Endothelial cell of umbilical vein (primary cell): ENCODE measurements at regions not wholly inside any gene's neighbourhood (a gene's known extent, or its start where the extent isn't known, plus 50 kb on each side); places are given as distances from the start of the nearest gene placed in this dataset.

ENCODE experiments used
- BruUV-seq: library from RNA; stranded (reverse); fragments of 400-500 nt; replicated peaks from 2 replicates; lab custom pipeline; 2021; lab: Mats Ljungman, UMichigan
- CTCF ChIA-PET: fragments of 300-600, 350-600 bp; sonication (Branson Sonifier 250); formaldehyde crosslinking; loops from one replicate; lab custom pipeline; 2021; ENCODE audit warnings: antibody characterized with exemption, inconsistent platforms; lab: Charles Lee
- POLR2A ChIA-PET: fragments of 300-600, 350-600 bp; sonication (Branson Sonifier 250); formaldehyde crosslinking; loops from one replicate; lab custom pipeline; 2021; ENCODE audit warnings: antibody characterized with exemption, inconsistent platforms; lab: Charles Lee
- DNase-seq: peaks from one replicate; pipeline ENCODE4 v3.0.0-alpha.2; 2011; ENCODE audit warnings: low read depth, low spot score
- FAIRE-seq: peaks from 2 replicates; lab custom pipeline; 2011; peaks lifted over from hg19 to GRCh38; lab: Jason Lieb, UNC
- H2AFZ ChIP-seq: 2 replicates; pipeline ENCODE4 v1.6.0; 2012; ENCODE audit warnings: low read depth, low read length, control low read depth, inconsistent platforms
- H3K27ac ChIP-seq: 2 replicates; pipeline ENCODE4 v1.5.1; 2011; ENCODE audit warnings: low read depth, mild to moderate bottlenecking, control low read depth, low read length, moderate library complexity; ENCODE audit not compliant: insufficient read depth
- H3K27me3 ChIP-seq, 2 experiments: 2 replicates each; pipeline versions ENCODE4 v1.6.0 to v1.6.1; 2011; ENCODE audit warnings: low read length in 2 of 2, mixed read lengths in 1 of 2; ENCODE audit not compliant: control insufficient read depth in 2 of 2, insufficient read depth in 2 of 2
- H3K36me3 ChIP-seq, 2 experiments: 2 replicates in 1 of 2; 3 replicates in 1 of 2; pipeline ENCODE4 v1.5.1; 2011; ENCODE audit warnings: low read length in 2 of 2, mild to moderate bottlenecking in 1 of 2, moderate library complexity in 1 of 2; ENCODE audit not compliant: control insufficient read depth in 2 of 2, insufficient read depth in 2 of 2; ENCODE audit errors: extremely low read depth in 1 of 2
- H3K4me1 ChIP-seq: 3 replicates; pipeline ENCODE4 v1.5.1; 2011; ENCODE audit warnings: mild to moderate bottlenecking, low read length; ENCODE audit not compliant: control insufficient read depth, insufficient read depth; ENCODE audit errors: extremely low read depth
- H3K4me2 ChIP-seq: 2 replicates; pipeline ENCODE4 v1.6.1; 2011; ENCODE audit warnings: low read length, control low read depth, mixed read lengths; ENCODE audit not compliant: insufficient read depth
- H3K4me3 ChIP-seq, 3 experiments: fragments of 200-600 bp in 1 of 3; sonication (generic), shearing (Covaris generic) in 1 of 3; replicated peaks in 1 of 3; 2 replicates each; pipeline ENCODE4 v1.5.1; 2011 to 2016; ENCODE audit warnings: control low read depth in 3 of 3, low read length in 3 of 3, mild to moderate bottlenecking in 2 of 3, inconsistent platforms in 1 of 3, low read depth in 1 of 3, moderate library complexity in 1 of 3; ENCODE audit not compliant: insufficient read depth in 1 of 3
- H3K79me2 ChIP-seq: 2 replicates; pipeline ENCODE4 v1.6.0; 2012; ENCODE audit warnings: low read length, inconsistent platforms; ENCODE audit not compliant: control insufficient read depth, insufficient read depth
- H3K9ac ChIP-seq: replicated peaks from 2 replicates; pipeline ENCODE3; 2011; ENCODE audit warnings: low read length, control low read depth; ENCODE audit not compliant: insufficient read depth; ENCODE audit errors: extremely low read depth
- H3K9me1 ChIP-seq: replicated peaks from 3 replicates; pipeline ENCODE4 v1.6.0; 2011; ENCODE audit warnings: mild to moderate bottlenecking, low read length; ENCODE audit not compliant: control insufficient read depth, insufficient read depth; ENCODE audit errors: extremely low read depth
- H3K9me3 ChIP-seq: replicated peaks from 2 replicates; pipeline ENCODE4 v1.5.1; 2012; ENCODE audit warnings: low read length, inconsistent platforms; ENCODE audit not compliant: control insufficient read depth, insufficient read depth
- H4K20me1 ChIP-seq: replicated peaks from 2 replicates; pipeline ENCODE3; 2011; ENCODE audit warnings: mild to moderate bottlenecking, low read length; ENCODE audit not compliant: control insufficient read depth, insufficient read depth; ENCODE audit errors: extremely low read depth
- EZH2 ChIP-seq: IDR thresholded peaks from 2 replicates; pipeline ENCODE4 v1.6.1; 2012; ENCODE audit warnings: borderline replicate concordance, low read depth, mild to moderate bottlenecking, moderate library complexity, low read length, inconsistent platforms; ENCODE audit not compliant: severe bottlenecking
- FOS ChIP-seq: IDR thresholded peaks from 2 replicates; pipeline ENCODE4 v1.6.1; 2011; ENCODE audit warnings: mild to moderate bottlenecking, low read length, moderate library complexity, borderline replicate concordance; ENCODE audit not compliant: insufficient read depth
- GATA2 ChIP-seq: IDR thresholded peaks from 2 replicates; pipeline ENCODE4 v1.7.0; 2011; ENCODE audit warnings: low read depth, mild to moderate bottlenecking, moderate library complexity, mixed read lengths, low read length; ENCODE audit not compliant: insufficient read length, insufficient read depth
- JUN ChIP-seq: IDR thresholded peaks from 2 replicates; pipeline ENCODE4 v1.6.1; 2011; ENCODE audit warnings: borderline replicate concordance, low read depth; ENCODE audit not compliant: insufficient read length, insufficient read depth
- MYC ChIP-seq: IDR thresholded peaks from one replicate; pipeline ENCODE4 v1.6.1; 2011; ENCODE audit warnings: mild to moderate bottlenecking, low read depth, low read length
- POLR2A ChIP-seq: IDR thresholded peaks from 2 replicates; pipeline ENCODE4 v1.6.1; 2012; ENCODE audit warnings: low read depth, mild to moderate bottlenecking, control low read depth, low read length
- POLR2AphosphoS5 ChIP-seq: IDR thresholded peaks from 2 replicates; pipeline ENCODE4 v1.6.1; 2012; ENCODE audit warnings: low read depth, mild to moderate bottlenecking, control low read depth, low read length, moderate library complexity; ENCODE audit not compliant: insufficient read depth
- dilution Hi-C: fragments of 300-500 bp; cut with MboI; formaldehyde crosslinking; loops from one replicate; pipeline ENCODE4 v1.15.0; 2019; ENCODE audit warnings: low sequenced_read_pairs; ENCODE audit not compliant: extremely low pct_ligation_motif_present
- intact Hi-C: fragments of 100-400 bp; cut with micrococcal nuclease; formaldehyde crosslinking; loops from one replicate; pipeline ENCODE4 v1.10.0; 2022
- TF ChIP-seq, protein P1 (sequence below), 2 donors: IDR thresholded peaks; 1 replicate in 1 of 2; 2 replicates in 1 of 2; pipeline ENCODE4 v1.5.1; 2011; ENCODE audit warnings: low read length in 2 of 2, mild to moderate bottlenecking in 2 of 2, moderate library complexity in 2 of 2, control low read depth in 1 of 2, inconsistent platforms in 1 of 2, low read depth in 1 of 2; ENCODE audit not compliant: insufficient read depth in 1 of 2; ENCODE audit errors: extremely low read depth in 1 of 2
- TF ChIP-seq, protein P2 (sequence below): IDR thresholded peaks from 2 replicates; pipeline ENCODE4 v1.6.1; 2011; ENCODE audit not compliant: insufficient read depth, insufficient read length

DNA sequence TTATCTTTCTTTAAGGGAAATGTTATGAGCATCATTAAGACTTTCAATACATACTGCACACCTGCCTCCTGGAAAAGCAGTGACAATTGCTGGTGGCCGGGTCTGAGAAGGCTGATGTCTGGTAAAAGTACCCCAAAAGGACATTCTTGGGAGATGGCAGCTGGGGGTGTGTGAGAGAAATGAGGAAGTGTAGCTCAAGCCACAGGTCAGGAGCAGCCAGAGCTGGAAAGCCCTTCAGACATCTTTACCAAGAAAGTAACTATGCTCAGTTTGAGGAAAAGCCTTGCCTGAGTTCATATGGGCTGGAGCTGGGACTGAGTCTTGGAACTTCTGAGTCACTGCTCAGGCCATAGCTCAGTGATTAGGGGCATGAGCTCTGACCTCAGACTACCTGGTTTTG is 94.7 kb upstream of the N4BP1 start:
- H3K27me3 ChIP-seq, result no peaks in the 10 kb centered on the region
- H3K4me3 ChIP-seq, result no peak overlapping the region
- H3K4me1 ChIP-seq, result no peaks in the 10 kb centered on the region
- DNase-seq, result no peak
- ChIA-PET POLR2A (no interaction called here), CTCF (no interaction called here)
- no TSS peak for BruUV-seq
- H3K9ac ChIP-seq, result no peak overlapping the region
- H3K9me1 ChIP-seq, result no peaks in the 10 kb centered on the region
- dilution Hi-C loops (no loop called here), intact Hi-C loops (no loop called here)
- no peaks in the 10 kb centered on the region for H3K9me3 ChIP-seq
- no peaks in the 10 kb centered on the region for H3K79me2 ChIP-seq
- no peak overlapping the region for H2AFZ ChIP-seq
- TF ChIP-seq MYC (no peak), POLR2AphosphoS5 (no peak), FOS (no peak), JUN (no peak), EZH2 (no peak), POLR2A (no peak), GATA2 (no peak)
- TF ChIP-seq, protein P1, sequence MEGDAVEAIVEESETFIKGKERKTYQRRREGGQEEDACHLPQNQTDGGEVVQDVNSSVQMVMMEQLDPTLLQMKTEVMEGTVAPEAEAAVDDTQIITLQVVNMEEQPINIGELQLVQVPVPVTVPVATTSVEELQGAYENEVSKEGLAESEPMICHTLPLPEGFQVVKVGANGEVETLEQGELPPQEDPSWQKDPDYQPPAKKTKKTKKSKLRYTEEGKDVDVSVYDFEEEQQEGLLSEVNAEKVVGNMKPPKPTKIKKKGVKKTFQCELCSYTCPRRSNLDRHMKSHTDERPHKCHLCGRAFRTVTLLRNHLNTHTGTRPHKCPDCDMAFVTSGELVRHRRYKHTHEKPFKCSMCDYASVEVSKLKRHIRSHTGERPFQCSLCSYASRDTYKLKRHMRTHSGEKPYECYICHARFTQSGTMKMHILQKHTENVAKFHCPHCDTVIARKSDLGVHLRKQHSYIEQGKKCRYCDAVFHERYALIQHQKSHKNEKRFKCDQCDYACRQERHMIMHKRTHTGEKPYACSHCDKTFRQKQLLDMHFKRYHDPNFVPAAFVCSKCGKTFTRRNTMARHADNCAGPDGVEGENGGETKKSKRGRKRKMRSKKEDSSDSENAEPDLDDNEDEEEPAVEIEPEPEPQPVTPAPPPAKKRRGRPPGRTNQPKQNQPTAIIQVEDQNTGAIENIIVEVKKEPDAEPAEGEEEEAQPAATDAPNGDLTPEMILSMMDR (IDR thresholded peaks at IDR 0.05; ENCODE audit: extremely low read depth in 1 of 2, insufficient read depth in 1 of 2, low read depth in 1 of 2, low read length in 2 of 2), result no peak
- TF ChIP-seq, protein P2, sequence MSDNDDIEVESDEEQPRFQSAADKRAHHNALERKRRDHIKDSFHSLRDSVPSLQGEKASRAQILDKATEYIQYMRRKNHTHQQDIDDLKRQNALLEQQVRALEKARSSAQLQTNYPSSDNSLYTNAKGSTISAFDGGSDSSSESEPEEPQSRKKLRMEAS, result no peak
- no peaks in the 10 kb centered on the region for H3K36me3 ChIP-seq
- no peak overlapping the region for H3K27ac ChIP-seq
- H4K20me1 ChIP-seq, result no peaks in the 10 kb centered on the region
- H3K4me2 ChIP-seq, result no peak overlapping the region
- FAIRE-seq, result no peak
